ENCODE measurements at regions not wholly inside any gene's neighbourhood (a gene's known extent, or its start where the extent isn't known, plus 50 kb on each side); places are given as distances from the start of the nearest gene placed in this dataset.
"Not testable (repeated sequence)": the region's sequence is repeated elsewhere in the genome, so short reads cannot be mapped to it uniquely, and the experiment has no call there.

DNA sequence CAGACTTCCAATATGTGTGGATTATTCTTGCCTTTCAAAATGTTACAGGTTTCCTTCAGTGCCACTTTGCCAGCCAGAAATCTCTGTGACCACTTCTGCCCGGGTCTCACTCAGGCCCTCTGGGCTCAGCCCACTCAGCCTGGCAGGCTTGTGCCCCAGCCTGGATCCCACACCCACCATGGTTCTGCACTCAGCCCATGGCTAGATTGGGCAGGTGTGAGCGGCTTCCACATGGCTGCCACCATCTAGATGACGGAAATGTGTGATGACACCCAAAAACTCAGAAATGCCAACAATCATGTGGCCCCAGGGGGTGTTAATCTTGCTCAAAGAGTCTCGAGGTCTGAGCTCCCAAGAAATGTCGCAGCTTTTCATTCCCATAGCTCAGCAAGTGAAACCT, 1097.5 kb upstream of the SLC39A10 start:
- DNase-seq (ENCODE audit: low spot score) = no peak

DNA sequence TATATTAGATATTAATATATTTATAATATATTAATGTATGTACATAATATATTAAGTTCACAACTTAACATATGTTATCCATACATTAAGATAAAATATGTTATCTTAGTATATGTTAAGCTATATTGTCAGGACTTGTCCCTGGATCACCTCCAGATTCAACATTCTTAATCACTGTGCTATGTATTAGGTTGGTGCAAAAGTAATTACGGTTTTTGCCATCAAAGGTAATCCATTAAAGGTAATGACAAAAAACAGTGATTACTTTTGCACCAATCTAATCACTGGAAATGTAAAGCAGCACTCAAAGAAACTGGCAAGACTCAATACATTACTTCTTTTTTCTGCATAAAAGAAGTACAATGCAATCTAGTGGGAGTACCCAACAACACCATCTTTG, 1099.0 kb upstream of the SLC39A10 start:
- no peak for DNase-seq (ENCODE audit: low spot score)

- DNase-seq (ENCODE audit: low spot score) = no peak
These were observed 1100.4 kb upstream of the SLC39A10 start for GRCh38 chr2:194556629-194557028.

DNA sequence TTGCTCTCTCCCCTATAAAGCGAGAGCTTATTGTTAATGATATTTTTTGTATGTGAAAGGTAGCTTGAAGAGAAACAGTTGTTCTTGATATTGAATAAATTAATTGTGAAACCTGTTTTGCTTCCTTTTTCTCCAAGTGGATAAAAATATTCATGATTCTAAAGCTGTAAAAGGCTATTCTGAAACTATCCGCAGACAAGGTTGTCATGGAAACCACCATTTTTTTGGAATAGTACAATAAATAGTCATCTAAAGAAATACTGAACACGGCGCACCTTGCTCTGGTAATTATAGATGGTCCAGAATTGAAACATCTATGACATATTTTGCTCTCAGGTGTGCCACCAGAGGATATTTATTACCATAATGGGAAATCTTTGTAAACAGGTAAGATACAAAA, 1103.0 kb upstream of the SLC39A10 start:
- DNase-seq (ENCODE audit: low spot score) = no peak

GRCh38 chr2:194550702-194551101, 1106.3 kb upstream of the SLC39A10 start:
- peak; percentile 13 for DNase-seq (ENCODE audit: low spot score)

DNA sequence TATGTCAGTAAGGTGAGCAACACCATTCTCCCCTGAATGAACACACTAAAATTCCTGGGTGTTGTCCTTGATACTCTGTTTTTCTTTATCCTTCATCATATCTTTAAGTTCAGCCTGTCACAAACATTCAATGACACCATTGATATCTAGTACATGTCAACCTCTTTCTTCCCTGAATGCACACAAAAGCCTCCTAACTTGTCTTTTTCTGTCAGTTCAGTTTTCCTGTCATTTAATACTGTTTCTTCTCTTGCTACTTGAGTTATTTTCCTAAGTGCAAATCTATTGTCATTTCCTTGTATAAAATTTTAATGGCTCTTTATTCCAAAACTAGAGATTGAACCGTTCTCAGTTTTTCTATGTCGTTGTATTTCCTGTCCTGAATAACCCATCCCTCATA, 1107.6 kb upstream of the SLC39A10 start:
- DNase-seq (ENCODE audit: low spot score) = no peak

GRCh38 chr2:194545978-194546377, 1111.0 kb upstream of the SLC39A10 start:
- peak; percentile 44 for DNase-seq (ENCODE audit: low spot score)

DNA sequence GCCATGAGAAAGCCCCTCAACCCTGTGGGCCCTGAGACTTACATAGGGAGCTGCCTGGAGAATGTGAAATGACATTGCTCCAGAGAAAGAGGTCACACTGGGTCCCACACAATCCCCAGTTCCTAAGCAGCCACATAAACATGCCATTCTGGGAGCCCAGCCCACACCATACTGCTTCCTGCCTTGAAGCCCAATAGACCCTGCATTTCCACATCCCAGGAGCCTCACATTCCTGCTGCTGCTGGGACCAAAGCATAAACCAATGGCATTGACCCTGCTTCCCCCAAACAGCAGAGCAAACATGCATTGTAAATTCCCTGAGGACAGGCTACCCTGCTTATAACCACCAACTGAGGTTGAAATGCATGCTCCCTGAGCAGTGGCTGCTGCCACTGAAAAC, 1117.6 kb upstream of the SLC39A10 start:
- DNase-seq (ENCODE audit: low spot score) = no peak

DNA sequence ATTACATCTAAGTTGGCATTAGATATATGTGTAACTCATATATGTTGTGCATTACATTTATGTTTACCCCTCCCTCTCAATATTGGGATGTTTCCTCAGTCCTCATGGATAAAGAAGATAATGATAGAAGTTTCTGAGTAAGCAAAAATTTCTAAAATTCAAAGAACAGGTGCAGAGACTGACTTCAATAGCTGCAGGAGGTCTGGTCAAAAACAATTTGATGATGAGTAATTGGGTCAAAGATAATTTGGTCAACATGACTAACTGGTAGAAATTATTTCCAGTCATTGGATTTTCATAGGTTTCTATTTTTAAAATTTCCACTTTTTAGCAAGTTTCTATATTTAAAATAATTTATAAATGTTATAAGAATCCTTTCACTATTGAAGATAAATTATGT, 1130.9 kb upstream of the SLC39A10 start:
- DNase-seq (ENCODE audit: low spot score) = no peak

- no peak for DNase-seq (ENCODE audit: low spot score)
These were observed 1142.7 kb upstream of the SLC39A10 start for GRCh38 chr2:194514281-194514680.

GRCh38 chr2:194511070-194511469, 1146.0 kb upstream of the SLC39A10 start:
- not testable (repeated sequence) for DNase-seq (ENCODE audit: low spot score)

GRCh38 chr2:194504876-194505275, 1152.2 kb upstream of the SLC39A10 start:
- DNase-seq (ENCODE audit: low spot score) = not testable (repeated sequence)

- DNase-seq (ENCODE audit: low spot score) = no peak
These were observed 1162.0 kb upstream of the SLC39A10 start for GRCh38 chr2:194495046-194495445.

DNA sequence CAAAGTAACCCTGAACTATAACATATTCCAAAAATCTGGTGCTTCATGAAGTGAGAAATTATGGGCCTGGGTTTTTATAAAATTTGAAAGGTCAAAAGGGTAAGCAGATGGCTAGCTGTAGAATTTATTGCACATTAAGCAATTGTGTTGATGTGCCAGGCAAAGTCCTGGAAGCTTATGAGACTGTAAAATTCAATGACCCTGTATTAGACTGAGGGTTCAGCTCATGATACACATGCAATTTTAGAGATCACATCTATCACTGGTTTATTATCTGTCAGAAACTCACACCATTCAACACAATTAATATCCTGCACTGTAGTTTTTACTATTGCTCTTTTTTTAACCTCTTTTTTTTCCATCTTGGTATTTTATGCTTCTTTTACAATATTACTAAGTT, 1162.6 kb upstream of the SLC39A10 start:
- no peak for DNase-seq (ENCODE audit: low spot score)

- DNase-seq (ENCODE audit: low spot score) = no peak
These were observed 1165.5 kb upstream of the SLC39A10 start for GRCh38 chr2:194491409-194492115.

DNA sequence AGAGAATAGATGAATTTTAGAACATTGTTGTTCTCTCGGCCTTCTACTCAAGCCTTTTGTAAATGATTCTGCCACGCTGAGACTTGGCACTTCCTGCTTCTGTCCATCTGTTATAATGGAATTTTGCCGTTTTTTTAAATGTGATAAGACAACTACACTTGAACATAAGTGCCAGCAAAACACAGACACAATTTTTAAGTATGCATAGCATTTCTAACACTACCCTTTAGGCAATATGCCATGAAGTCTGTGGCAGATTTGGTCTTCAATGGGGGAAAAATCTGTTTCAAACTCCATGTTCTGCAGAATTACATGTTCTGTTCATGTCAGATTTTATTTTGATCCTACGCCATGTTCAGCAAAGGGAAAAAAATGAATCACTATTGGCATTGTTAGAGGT, 1170.7 kb upstream of the SLC39A10 start:
- DNase-seq (ENCODE audit: low spot score) = no peak

DNA sequence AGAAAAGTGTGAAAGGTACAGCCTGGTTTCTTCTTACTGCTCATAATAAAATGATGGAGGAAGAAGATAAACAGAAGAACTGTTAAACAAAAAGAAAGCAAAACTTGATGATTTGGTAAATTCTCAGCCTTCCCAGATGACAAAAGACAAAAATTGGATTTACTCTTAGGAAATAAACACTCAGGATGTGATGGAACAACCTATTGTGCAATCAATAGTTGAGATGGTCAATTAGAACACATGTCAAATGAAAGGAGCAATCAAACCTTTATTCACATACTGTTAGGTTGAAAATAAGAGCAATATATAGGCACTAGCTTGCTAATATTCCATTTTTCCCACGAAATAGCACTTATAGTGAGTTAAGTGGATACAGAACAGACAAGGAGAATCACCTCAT, 1174.0 kb upstream of the SLC39A10 start:
- no peak for DNase-seq (ENCODE audit: low spot score)

GRCh38 chr2:194465641-194466040, 1191.4 kb upstream of the SLC39A10 start:
- DNase-seq (ENCODE audit: low spot score) = no peak

DNA sequence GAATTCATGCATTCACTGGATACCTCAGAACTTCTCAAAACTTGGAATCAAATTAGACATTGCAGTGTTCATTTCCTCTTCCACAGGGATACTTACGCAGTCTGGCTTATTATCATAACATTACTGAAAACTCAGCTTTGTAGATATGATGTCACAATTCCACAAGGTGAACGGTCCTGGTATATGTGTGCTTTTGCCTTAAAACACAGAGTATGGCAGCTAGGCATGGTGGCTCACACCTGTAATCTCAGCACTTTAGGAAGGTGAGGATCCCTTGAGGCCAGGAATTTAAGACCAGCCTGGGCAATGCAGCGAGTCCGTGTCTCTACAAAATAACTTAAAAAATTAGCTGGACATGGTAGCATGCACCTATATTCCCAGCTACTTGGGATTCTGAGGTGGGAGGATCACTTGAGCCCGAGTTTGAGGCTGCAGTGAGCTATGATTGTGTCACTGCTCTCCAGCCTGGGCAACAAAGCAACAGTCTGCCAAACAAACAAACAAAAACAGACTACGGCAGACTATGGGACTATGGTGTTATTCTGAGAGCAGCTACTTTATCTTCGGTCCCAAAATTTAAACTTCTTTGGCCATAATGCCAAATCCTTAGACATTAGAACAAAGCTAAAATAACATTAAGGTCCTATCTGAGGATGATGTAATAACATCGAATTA, 1191.9 kb upstream of the SLC39A10 start:
- no peak for DNase-seq (ENCODE audit: low spot score)

DNA sequence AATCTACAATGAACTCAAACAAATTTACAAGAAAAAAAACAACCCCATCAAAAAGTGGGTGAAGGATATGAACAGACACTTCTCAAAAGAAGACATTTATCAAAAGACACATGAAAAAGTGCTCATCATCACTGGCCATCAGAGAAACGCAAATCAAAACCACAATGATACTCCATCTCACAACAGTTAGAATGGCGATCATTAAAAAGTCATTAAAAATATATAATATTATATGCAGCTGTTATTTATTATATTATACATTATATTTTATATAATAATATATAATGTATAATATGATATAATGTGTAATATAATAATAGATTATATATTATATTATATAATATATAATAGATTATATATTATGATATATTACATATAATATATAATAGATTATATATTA, 1194.1 kb upstream of the SLC39A10 start:
- not testable (repeated sequence) for DNase-seq (ENCODE audit: low spot score)

- no peak for DNase-seq (ENCODE audit: low spot score)
These were observed 1201.7 kb upstream of the SLC39A10 start for GRCh38 chr2:194455358-194455757.

- no peak for DNase-seq (ENCODE audit: low spot score)
These were observed 1204.5 kb upstream of the SLC39A10 start for GRCh38 chr2:194452504-194452903.

GRCh38 chr2:194445226-194445625, 1211.8 kb upstream of the SLC39A10 start:
- DNase-seq (ENCODE audit: low spot score) = no peak
